NCI-H2029 treated with DMSO at 0.1 percent for 48 hours (cell line): ENCODE measurements at regions not wholly inside any gene's neighbourhood (a gene's known extent, or its start where the extent isn't known, plus 50 kb on each side); places are given as distances from the start of the nearest gene placed in this dataset.

Experiments used
- DNase-seq: peaks from one replicate; lab custom pipeline; 2025; lab: John Stamatoyannopoulos, UW

- DNase-seq, result no peak
These were observed 327.4 kb downstream of the MN1 start for GRCh38 chr22:27474112-27474571.

- DNase-seq, result no peak
These were observed 326.6 kb downstream of the MN1 start for GRCh38 chr22:27474711-27475547.

GRCh38 chr22:27475548-27475897 lies 326.0 kb downstream of the MN1 start:
- no peak for DNase-seq

GRCh38 chr22:27476318-27476717 lies 325.2 kb downstream of the MN1 start:
- no peak for DNase-seq

GRCh38 chr22:27476729-27477128 lies 324.8 kb downstream of the MN1 start:
- no peak for DNase-seq

- no peak for DNase-seq
These were observed 324.4 kb downstream of the MN1 start for GRCh38 chr22:27477171-27477570.

GRCh38 chr22:27480487-27480886 lies 321.1 kb downstream of the MN1 start:
- peak; percentile 13 for DNase-seq

GRCh38 chr22:27482402-27482801 lies 319.2 kb downstream of the MN1 start:
- DNase-seq, result no peak

GRCh38 chr22:27483095-27483785 lies 318.3 kb downstream of the MN1 start:
- no peak for DNase-seq

GRCh38 chr22:27485842-27486241 lies 315.7 kb downstream of the MN1 start:
- no peak for DNase-seq

GRCh38 chr22:27487600-27488452 lies 313.7 kb downstream of the MN1 start:
- no peak for DNase-seq

- DNase-seq, result no peak
These were observed 312.9 kb downstream of the MN1 start for GRCh38 chr22:27488456-27489177.

- no peak for DNase-seq
These were observed 312.3 kb downstream of the MN1 start for GRCh38 chr22:27489178-27489675.

GRCh38 chr22:27490080-27490479 lies 311.5 kb downstream of the MN1 start:
- no peak for DNase-seq

- no peak for DNase-seq
These were observed 309.7 kb downstream of the MN1 start for GRCh38 chr22:27491888-27492287.

GRCh38 chr22:27492566-27493201 lies 308.9 kb downstream of the MN1 start:
- no peak for DNase-seq

- no peak for DNase-seq
These were observed 307.8 kb downstream of the MN1 start for GRCh38 chr22:27493796-27494195.

- DNase-seq, result no peak
These were observed 306.8 kb downstream of the MN1 start for GRCh38 chr22:27494785-27495184.

GRCh38 chr22:27495325-27495724 lies 306.2 kb downstream of the MN1 start:
- DNase-seq, result no peak

GRCh38 chr22:27499121-27499520 lies 302.4 kb downstream of the MN1 start:
- no peak for DNase-seq
